Activated CD4-positive, alpha-beta T cell treated with anti-CD3 and anti-CD28 coated beads for 24 hours (primary cell): ENCODE measurements at regions not wholly inside any gene's neighbourhood (a gene's known extent, or its start where the extent isn't known, plus 50 kb on each side); places are given as distances from the start of the nearest gene placed in this dataset.
"Not testable (repeated sequence)": the region's sequence is repeated elsewhere in the genome, so short reads cannot be mapped to it uniquely, and the experiment has no call there.

Experiments used
- DNase-seq, 2 donors: peaks; one replicate each; pipeline ENCODE4 v3.0.0-alpha.2; 2020; ENCODE audit warnings: low read depth in 2 of 2

GRCh38 chr7:108813251-108814014 is 243.8 kb downstream of the DNAJB9 start:
- DNase-seq = no peak

GRCh38 chr7:108815815-108816214 is 246.1 kb downstream of the DNAJB9 start:
- no peak for DNase-seq

GRCh38 chr7:108818742-108819141 is 249.1 kb downstream of the DNAJB9 start:
- DNase-seq = no peak

GRCh38 chr7:108824840-108825580 is 255.3 kb downstream of the DNAJB9 start:
- DNase-seq = no peak

- DNase-seq = no peak
These were observed 255.9 kb downstream of the DNAJB9 start for GRCh38 chr7:108825581-108825909.

- DNase-seq = no peak
These were observed 266.6 kb downstream of the DNAJB9 start for GRCh38 chr7:108836256-108836655.

GRCh38 chr7:108838198-108838597 is 268.5 kb downstream of the DNAJB9 start:
- no peak for DNase-seq

GRCh38 chr7:108839076-108839475 is 269.4 kb downstream of the DNAJB9 start:
- DNase-seq = no peak

- no peak for DNase-seq
These were observed 276.3 kb downstream of the DNAJB9 start for GRCh38 chr7:108845951-108846350.

GRCh38 chr7:108846471-108846870 is 276.8 kb downstream of the DNAJB9 start:
- no peak for DNase-seq

GRCh38 chr7:108848486-108848885 is 278.8 kb downstream of the DNAJB9 start:
- no peak for DNase-seq

GRCh38 chr7:108860615-108861014 is 290.9 kb downstream of the DNAJB9 start:
- no peak for DNase-seq

- DNase-seq = no peak
These were observed 291.4 kb downstream of the DNAJB9 start for GRCh38 chr7:108861071-108861470.

- DNase-seq = no peak
These were observed 293.7 kb downstream of the DNAJB9 start for GRCh38 chr7:108863227-108863848.

GRCh38 chr7:108869070-108869469 is 299.4 kb downstream of the DNAJB9 start:
- no peak for DNase-seq

GRCh38 chr7:108875139-108875538 is 305.5 kb downstream of the DNAJB9 start:
- no peak for DNase-seq

GRCh38 chr7:108890862-108891261 is 321.2 kb downstream of the DNAJB9 start:
- DNase-seq = no peak

- no peak for DNase-seq
These were observed 338.8 kb downstream of the DNAJB9 start for GRCh38 chr7:108908456-108908855.

GRCh38 chr7:108911016-108911415 is 341.3 kb downstream of the DNAJB9 start:
- no peak for DNase-seq

GRCh38 chr7:108920490-108920889 is 350.8 kb downstream of the DNAJB9 start:
- no peak for DNase-seq

GRCh38 chr7:108943048-108943447 is 373.4 kb downstream of the DNAJB9 start:
- not testable (repeated sequence) for DNase-seq

- DNase-seq = no peak
These were observed 377.9 kb downstream of the DNAJB9 start for GRCh38 chr7:108947526-108947925.

- no peak for DNase-seq
These were observed 402.3 kb downstream of the DNAJB9 start for GRCh38 chr7:108972004-108972403.
